Activated CD4-positive, CD25-positive, alpha-beta regulatory T cell (primary cell): ENCODE measurements at regions not wholly inside any gene's neighbourhood (a gene's known extent, or its start where the extent isn't known, plus 50 kb on each side); places are given as distances from the start of the nearest gene placed in this dataset.
"Not testable (repeated sequence)": the region's sequence is repeated elsewhere in the genome, so short reads cannot be mapped to it uniquely, and the experiment has no call there.

Source experiments
- DNase-seq, 4 experiments: peaks; one replicate each; lab custom pipeline; 2025; lab: John Stamatoyannopoulos, UW

- no peak for DNase-seq
These were observed 1205.2 kb downstream of the SUCLG1 start for GRCh38 chr2:83253848-83254247.

- no peak for DNase-seq
These were observed 1207.7 kb downstream of the SUCLG1 start for GRCh38 chr2:83251321-83251872.

GRCh38 chr2:83245806-83246537 is 1213.1 kb downstream of the SUCLG1 start:
- not testable (repeated sequence) for DNase-seq

- DNase-seq = no peak
These were observed 1218.5 kb downstream of the SUCLG1 start for GRCh38 chr2:83240611-83241010.

GRCh38 chr2:83238111-83238510 is 1221.0 kb downstream of the SUCLG1 start:
- no peak for DNase-seq

DNA sequence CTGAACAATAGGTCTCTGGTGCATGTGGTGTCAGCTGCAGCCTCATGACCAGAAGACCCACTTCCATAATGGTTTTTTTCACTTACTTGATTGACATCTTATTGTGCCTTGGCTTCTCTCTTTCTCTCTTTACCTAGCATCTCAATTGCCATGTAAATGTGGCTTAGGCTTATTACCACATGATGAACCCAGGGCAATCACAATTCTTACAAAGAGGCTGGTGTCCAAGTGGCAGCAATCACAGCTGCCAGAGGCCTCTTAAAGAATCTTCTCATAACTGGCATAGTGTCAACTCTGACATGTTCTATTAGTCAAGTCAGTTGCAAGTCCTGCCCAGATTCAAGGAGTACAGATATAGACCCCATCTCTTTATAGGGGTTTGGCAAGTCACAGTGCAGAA is 1224.8 kb downstream of the SUCLG1 start:
- no peak for DNase-seq

- no peak for DNase-seq
These were observed 1225.3 kb downstream of the SUCLG1 start for GRCh38 chr2:83233781-83234180.

DNA sequence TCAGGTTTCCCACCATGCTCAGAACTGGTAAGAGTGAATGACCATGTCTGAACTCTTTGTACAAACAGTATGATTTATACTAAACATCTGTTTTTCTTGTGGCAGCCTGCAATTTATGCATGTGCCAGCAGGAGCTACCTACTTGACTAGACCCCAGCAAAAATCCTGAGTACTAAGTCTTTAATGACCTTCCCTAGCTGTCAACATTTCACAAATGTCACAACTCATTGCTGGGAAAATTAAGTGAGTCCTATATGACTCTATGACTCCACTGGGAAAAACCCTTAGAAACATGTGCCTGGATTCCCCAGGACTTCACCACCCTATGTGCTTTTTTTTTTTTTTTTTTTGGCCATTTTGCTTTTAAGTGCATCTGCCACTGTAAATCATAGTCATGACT is 1225.8 kb downstream of the SUCLG1 start:
- DNase-seq = no peak

- no peak for DNase-seq
These were observed 1229.6 kb downstream of the SUCLG1 start for GRCh38 chr2:83229443-83229842.

- DNase-seq = no peak
These were observed 1234.4 kb downstream of the SUCLG1 start for GRCh38 chr2:83224591-83225200.

DNA sequence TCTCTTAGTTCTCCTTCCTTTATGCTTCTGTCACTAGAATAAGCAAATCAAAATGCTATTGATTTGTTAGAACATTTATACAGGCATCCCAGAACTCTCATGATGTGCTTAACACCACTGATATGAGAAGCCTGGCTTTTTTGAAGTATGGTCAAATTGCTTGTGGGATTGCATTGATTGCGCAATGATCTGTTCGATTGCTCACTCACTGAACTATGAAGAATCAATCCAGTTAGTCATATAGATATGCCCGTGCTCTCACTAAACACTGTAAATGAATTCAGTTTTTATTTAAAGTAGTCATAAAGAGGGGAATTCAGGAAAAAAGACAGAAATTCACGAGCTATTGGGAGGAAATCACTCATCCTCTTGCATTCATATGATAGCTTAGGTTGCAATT is 1237.8 kb downstream of the SUCLG1 start:
- no peak for DNase-seq

- no peak for DNase-seq
These were observed 1241.2 kb downstream of the SUCLG1 start for GRCh38 chr2:83217854-83218253.

- DNase-seq = no peak
These were observed 1262.9 kb downstream of the SUCLG1 start for GRCh38 chr2:83196225-83196624.

- no peak for DNase-seq
These were observed 1267.8 kb downstream of the SUCLG1 start for GRCh38 chr2:83191316-83191715.

DNA sequence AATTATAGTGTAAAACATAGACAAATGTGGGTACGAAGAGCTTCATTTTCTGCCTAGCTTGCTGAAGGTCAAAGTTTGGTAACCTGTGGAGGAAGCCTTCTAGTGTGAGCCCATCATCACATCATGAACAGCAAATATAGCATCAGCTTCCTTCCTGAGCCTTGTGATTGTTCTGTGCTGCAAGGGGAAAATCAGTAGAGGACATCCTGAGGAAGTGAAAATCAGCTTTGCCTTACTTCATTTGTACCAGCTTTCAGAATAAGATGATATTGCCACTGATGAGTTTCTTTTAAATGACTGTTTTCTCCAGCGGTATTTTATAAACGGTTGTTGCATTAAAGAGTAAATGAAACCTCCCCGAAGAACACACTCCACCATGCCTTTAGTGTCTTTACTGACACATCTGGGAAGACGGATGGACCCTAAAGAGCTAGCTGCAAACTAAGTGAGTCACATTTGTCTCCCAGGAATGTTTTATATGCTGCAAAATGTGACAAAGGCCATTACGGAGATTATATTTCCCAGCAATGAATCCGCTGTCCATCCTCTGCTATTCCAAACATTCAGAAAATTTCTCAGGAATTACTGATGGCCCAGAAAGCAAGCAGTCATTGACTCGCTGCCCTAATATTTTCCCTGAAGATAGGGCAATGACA is 1272.8 kb downstream of the SUCLG1 start:
- DNase-seq = no peak

- not testable (repeated sequence) for DNase-seq
These were observed 1278.1 kb downstream of the SUCLG1 start for GRCh38 chr2:83180862-83181530.

DNA sequence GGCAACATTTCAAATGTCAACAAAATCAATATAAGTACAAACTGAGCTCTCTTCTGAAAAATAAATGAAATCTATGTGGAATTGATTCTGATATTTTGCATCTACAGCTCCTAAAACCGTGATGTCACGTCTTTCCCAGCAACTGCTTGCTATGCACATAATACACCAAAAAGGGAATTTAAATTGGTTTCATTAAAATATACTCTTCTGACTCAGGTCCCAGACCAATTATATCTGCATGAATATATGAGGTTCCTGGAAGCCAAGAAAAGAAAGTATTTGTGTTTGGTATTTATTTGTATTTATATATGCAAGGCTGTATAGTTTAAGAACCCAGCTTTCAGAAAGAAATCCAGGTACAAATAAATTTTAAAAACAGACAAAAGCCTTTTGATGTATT is 1282.5 kb downstream of the SUCLG1 start:
- DNase-seq = no peak

DNA sequence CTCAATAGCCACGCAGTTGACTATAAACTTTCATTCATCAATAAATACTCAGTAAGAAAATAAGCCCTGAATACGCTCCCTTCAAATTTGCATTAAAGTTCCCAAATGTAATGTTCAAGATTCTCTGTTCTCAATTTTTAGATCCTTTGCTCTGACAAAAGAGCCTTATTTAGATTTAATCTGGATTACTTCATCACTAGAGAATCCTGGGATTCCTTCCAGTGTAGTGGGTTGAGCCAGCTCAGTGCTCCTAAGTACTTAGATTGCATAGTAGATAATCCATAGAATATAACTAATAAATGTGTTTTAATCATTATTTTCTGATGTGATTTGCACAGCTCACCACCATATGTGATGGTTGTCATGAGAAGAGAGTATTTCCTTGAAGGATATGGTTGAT is 1286.2 kb downstream of the SUCLG1 start:
- DNase-seq = no peak

DNA sequence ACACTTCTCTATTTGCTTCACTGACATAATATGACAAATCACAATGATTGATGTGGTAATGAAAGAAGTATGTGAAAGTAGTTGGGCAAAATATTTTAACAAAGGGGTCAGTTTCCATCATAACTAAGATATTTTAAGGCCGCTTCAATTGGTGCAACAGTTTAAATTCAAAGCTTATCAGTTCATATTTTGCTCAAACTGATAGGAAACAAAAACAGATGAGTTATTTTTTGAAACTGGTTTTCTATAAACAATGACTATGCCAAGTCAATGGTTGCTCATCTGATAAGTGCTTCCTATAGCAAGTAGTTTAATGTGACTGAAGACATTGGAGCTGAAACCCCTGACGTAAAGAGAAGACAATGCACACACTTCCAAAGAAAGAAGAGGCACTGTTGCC is 1290.7 kb downstream of the SUCLG1 start:
- DNase-seq = no peak

DNA sequence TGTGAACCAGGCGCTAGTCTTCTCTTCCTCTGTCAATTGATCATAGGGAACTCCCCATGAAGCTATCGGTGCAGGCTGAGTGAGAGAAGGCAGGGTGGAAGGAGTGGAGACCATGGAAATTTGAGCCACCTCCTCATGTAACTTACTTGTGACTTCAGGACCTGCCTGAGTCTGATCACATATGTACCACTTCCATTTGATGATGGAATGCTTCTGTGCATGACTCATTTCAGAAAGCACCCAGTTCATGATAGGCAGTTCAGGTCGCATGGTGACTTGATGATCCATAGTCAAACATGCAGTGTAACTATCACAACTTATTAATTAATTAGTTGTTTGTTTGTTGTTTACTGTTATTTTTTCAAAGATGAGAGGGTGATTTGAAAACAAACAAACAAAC is 1296.7 kb downstream of the SUCLG1 start:
- no peak for DNase-seq

DNA sequence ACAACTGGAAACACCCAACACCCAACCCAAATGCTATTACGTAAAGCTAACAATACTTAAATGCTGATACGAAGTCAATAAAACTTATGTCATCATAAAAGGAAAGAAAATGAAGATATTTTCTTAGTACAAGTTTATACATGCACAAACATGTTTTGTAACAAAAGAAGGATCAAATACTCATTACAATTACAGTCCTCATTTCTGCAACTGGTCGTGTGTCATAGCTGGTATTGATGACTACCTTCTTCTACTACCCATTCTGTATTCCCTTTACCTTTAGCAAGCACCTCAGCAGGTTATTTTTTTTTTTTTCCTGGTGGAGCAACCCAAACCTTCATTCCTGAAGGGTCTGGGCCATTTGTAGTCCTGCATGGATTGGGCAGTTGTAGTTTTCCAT is 1298.5 kb downstream of the SUCLG1 start:
- DNase-seq = no peak

DNA sequence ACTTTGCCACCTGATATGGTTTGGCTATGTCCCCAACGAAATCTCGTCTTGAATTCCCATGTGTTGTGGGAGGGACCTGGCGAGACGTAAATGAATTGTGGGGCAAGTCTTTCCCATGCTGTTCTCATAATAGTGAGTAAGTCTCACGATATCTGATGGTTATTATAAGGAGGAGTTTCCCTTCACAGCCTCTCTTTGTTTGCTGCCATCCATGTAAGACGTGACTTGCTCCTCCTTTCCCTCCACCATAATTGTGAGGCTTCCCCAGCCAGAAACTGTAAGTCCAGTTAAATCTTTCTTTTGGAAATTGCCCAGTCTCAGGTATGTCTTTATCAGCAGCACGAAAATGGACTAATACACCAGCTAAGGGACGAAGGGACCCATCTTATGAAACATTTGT is 1303.3 kb downstream of the SUCLG1 start:
- DNase-seq = no peak

GRCh38 chr2:83143946-83144345 is 1315.1 kb downstream of the SUCLG1 start:
- no peak for DNase-seq
